ENCODE measurements at regions not wholly inside any gene's neighbourhood (a gene's known extent, or its start where the extent isn't known, plus 50 kb on each side); places are given as distances from the start of the nearest gene placed in this dataset.
"Not testable (repeated sequence)": the region's sequence is repeated elsewhere in the genome, so short reads cannot be mapped to it uniquely, and the experiment has no call there.

DNA sequence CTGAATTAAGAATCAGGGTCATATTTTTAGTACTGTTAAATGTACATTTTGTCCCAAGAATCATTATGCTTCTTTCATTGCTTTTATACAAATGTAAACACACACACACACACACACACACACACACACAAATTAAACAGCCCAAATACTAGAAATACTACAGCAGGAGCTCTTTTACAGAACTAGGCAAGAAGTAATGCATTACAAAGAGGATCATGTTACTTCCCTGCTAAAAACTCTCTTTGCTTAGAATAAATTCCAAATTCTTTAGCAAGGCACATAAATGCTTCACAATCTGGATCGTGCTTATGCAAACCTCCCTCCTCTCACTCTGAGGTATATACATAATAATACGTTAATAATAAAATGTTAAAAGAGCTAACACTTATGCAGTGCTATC, 720.4 kb upstream of the ADGRL4 start:
- DNase-seq (ENCODE audit: low read depth, low spot score), result no peak

DNA sequence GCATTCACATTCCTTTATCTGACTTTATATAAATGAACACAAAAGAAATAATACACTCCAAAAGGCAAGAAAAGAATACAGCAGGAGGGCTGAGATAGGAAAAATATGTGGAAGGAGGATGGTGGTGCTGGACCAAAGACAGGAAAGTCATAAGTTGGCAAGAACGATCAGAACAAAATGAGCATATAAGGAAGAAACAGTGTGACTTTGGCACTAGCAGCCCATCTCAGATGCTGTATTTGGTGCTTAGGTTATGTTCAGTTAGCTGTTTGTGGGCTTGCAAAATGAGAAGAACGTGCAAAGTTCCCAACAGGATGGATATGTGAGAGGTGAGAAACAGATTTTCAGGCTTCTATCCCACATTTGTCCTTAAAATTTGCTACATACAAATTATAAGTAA, 719.8 kb upstream of the ADGRL4 start:
- no peak for DNase-seq (ENCODE audit: low read depth, low spot score)

DNA sequence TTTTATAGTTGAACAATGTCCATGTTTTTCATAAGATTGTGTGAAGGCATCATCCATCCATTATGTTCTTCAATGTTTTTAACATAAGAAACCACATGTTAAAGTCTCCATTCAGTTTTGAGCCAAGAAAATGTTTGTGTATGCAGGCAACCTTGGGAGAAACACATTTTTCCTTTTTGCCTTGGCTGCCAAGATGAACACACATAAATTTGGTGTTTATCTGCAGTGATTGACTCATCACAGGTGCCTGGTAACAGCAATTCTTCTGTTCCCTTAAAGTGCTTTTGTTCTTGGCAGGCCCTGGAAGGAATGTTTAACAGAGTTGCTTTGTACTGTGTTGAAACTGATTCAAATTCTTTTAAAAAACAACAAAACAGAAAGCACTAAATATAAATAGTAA, 709.9 kb upstream of the ADGRL4 start:
- no peak for DNase-seq (ENCODE audit: low read depth, low spot score)

DNA sequence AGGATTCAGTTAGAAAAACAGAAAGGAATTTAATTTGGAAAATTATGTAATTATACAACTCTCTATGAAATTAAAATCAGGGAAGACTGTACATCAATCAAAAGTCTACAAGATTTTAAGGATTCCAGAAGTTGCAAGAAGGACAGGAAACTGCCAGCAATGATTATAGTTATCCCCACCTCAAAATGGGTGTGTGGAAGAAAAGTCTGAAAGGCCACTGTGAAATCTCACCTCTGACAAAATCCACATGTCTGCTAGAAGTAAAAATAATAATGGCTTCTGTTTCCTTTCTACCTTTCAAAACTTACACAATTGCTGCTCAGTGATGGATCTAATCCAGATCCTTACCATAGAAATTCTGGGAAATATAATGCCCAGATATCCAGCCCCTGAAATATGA, 708.1 kb upstream of the ADGRL4 start:
- no peak for DNase-seq (ENCODE audit: low read depth, low spot score)

DNA sequence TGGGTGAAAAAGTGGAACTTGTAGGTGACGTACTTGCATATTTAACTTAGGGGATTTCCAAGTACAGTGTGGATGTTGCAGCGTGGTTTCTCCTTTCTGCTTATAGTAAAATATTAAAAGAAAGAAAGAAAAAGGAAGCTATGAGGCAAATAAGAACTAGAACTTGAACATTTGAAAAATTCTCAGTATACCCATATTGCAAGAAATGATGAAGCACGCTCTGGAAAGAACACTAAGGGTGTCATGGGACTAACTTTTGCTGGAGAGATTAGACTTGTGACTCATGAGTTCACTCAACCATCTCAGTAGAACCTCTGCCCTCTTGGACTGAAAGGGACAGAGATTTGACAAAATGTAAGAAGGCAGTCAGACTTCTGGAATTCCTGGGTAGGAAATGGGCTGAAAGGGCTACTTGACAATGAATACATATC, 704.5 kb upstream of the ADGRL4 start:
- no peak for DNase-seq (ENCODE audit: low read depth, low spot score)

DNA sequence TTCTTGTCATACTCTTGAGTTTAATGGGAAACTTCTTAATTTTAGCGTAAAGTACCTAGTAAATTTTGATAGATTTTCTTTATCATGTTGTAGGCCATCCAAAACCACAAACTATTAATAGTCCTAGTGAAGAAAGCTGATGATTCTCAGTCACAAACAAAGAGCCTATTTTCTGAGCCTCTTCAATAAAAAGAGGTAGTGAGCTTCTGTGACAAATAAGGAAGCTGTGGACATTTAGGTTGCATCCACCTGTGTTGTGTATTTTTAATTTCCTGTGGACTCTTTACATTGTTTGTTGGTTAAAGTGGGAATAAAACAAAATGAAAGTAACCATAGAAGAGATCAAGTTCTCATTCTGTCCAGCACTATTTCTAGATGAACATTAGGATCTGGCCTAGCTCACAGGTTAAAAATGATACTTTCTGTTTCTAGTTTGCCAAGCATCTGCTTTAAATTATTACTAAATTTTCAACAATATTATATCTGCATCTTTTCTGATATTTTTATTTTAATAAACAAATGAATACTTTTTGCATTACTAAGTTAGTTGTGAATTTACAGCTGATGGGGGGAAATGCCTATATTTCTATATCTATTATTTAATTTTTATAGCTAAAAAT, 702.2 kb upstream of the ADGRL4 start:
- DNase-seq (ENCODE audit: low read depth, low spot score), result no peak

DNA sequence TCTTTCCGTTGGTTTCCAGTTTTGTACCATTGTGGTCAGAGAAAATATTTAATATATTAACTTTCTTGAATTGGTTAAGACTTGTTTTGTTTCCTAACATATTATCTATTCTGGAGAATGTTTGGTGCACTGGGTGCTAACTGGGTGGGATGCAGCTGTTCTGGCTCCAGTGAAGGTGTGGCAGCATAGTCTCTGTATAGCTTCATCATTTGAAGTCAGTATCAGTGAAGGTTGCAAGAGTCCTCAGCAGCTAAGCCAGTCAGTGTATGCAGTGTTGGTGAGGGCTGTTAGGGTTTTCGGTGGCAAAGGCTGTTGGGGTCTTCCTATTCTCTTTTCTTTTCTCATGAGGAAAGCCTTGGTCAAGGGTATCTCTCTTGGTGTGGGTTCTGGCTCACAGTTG, 698.7 kb upstream of the ADGRL4 start:
- no peak for DNase-seq (ENCODE audit: low read depth, low spot score)

DNA sequence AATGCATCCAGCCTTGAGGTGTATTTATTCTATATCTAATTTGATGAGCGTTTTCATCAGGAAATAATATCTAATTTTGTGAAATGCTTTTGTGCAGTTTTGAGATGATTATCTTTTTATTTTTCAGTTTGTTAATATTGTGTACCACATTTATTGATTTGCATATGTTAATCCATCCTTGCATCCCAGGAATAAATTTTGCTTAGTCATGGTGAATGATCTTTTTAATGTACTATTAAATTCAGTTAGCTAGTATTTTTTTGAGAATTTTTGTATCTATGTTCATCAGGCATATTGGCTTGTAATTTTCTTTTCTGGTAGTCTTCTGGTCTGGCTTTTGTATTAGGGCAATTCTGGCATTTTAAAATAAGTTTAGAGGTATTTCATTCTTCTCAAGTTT, 697.5 kb upstream of the ADGRL4 start:
- DNase-seq (ENCODE audit: low read depth, low spot score), result no peak

DNA sequence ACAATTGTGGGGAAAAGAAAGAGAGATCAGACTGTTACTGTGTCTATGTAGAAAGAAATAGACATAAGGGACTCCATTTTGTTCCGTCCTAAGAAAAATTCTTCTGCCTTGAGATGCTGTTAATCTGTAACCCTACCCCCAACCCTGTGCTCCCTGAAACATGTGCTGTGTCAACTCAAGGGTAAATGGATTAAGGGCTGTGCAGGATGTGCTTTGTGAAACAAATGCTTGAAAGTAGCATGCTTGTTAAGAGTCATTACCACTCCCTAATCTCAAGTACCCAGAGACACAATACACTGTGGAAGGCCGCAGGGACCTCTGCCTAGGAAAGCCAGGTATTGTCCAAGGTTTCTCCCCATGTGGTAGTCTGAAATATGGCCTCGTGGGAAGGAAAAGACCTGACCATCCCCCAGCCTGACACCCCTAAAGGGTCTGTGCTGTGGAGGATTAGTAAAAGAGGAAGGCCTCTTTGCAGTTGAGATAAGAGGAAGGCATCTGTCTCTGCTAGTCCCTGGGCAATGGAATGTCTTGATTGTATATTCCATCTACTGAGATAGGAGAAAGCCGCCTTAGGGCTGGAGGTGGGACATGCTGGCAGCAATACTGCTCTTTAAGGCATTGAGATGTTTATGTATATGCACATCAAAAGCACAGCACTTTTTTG, 695.9 kb upstream of the ADGRL4 start:
- not testable (repeated sequence) for DNase-seq (ENCODE audit: low read depth, low spot score)

DNA sequence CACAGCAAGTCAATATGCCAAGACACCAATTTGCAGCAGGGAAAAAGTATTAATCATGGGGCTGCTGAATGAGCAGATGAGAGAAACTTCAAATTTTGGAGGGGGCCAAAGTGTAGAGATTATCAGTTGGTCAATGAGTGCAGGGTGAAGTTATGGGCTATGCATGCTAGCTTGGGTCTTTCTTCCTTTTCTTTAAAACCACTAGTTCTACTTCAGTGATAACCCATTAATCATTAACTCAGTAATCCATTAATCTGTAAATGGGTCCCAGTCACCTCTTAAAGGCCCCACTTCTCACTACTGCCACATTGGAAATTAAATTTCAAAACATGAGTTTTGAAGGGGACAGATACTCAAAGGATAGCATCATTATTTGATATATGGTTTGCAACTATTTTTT, 688.6 kb upstream of the ADGRL4 start:
- no peak for DNase-seq (ENCODE audit: low read depth, low spot score)

DNA sequence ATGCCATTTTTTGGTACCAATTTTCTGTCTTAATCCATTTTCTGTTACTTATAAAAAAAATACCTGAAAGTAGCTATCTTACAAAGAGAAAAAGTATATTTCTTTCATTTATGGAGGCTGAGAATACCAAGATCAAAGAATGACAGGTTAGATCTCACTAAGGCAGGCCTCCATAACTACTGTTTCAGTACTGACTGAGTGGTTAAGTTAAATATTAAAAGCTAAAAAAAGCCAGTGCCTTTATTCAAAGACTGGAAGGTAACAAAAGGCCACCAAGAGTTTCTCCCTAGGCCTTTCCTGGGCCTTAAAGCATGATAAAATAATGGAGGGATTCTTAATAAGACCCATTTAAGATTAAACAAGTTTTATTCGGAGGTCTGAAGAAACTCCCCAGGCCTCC, 687.7 kb upstream of the ADGRL4 start:
- DNase-seq (ENCODE audit: low read depth, low spot score), result no peak

DNA sequence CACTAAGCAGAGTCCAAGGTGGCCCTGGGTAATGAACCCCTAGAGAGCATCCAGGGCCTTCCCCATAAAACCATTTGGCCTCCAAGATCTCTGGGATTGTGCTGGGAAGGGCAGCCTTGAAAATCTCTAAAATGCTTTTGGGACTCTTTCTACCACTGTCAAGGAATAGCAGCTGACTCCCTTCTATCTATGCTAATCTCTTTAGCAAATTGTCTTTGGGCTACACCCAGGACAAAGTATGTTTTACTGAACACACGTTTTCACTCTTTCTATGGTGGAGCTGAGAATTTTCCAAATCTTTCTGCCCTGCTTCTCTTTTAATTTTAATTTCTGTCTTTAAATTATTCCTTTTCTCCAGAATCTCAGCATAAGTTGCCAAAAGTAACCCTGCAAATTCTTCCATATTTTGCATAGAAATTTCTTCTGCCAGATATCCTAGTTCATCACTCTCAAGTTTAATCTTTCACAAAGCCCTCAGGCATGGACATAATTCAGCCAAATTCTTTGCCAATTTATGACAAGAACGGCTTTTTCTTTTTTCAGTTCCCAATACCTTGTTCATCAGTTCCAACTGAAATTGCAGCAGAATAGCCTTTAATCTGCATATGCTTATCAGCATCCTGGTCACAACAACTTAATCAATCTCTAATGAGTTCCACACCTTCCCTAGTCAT, 687.0 kb upstream of the ADGRL4 start:
- no peak for DNase-seq (ENCODE audit: low read depth, low spot score)

DNA sequence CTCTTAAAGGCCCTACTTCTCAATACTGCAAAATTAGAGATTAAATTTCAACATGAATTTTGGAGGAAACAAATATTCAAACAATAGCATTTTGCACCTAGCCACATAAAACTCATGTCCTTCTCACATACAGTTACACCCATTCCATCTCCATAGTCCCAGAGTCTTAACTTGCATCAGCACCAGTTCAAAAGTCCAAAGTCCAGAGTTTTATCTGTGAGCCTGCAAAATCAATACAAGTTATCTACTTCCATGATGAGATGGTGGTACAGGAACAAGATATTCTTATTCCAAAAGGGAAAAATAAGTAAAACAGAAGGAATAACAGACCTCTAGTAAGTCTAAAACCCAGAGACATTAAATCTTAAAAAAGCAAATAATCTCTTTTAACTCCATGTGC, 686.0 kb upstream of the ADGRL4 start:
- DNase-seq (ENCODE audit: low read depth, low spot score), result no peak

DNA sequence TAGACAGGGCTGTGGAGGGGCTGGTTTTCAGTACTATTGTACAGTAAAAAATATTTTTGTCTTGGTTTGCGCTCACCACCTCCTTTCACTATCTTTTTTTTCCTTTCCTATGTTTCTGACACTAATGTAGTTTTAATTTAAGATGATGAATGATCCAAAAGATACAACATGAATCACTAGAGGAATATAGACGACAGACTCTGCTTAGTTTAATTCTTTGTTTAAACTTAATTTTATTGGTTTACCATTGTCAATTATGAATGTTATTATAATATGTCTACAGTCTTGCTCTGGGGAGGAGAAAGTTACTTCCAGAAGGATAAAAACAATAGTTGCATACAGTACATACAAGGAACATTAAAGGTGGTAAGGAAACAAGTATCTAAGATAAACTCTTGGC, 682.4 kb upstream of the ADGRL4 start:
- DNase-seq (ENCODE audit: low read depth, low spot score), result no peak

DNA sequence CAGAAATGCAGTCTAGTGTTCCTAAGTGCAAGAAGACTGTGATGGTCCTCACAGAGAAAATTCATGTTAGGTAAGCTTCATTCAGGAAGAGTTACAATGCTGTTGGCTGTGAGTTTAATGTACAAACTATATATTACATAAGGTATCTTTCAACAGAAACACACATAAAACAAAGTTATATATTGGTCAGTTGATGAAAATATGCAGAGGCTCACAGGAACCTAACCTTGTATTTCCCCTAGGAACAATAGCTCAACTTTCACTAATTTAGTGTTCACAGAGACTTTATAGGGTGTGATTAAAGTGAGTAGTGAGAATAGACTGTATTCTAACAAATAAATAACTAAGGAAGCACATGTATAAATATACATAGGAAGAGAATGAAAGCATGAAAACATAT, 676.9 kb upstream of the ADGRL4 start:
- no peak for DNase-seq (ENCODE audit: low read depth, low spot score)

DNA sequence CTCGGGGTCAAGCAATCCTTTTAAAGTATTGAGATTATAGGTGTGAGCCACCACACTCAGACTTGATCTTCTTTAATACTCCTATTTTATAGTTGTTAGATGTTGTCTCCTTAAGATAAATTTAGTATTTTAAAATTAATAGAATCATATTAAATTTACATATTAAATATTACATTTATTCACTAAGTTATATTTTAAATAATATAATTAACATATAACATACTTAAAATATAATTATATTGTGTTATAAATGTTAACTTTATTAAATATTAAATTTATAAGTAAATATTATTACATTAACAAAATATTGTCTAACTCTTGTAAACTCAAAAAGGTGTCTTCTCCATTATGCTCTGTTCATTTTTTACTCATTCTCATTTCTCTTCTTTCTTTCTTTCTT, 675.9 kb upstream of the ADGRL4 start:
- no peak for DNase-seq (ENCODE audit: low read depth, low spot score)

DNA sequence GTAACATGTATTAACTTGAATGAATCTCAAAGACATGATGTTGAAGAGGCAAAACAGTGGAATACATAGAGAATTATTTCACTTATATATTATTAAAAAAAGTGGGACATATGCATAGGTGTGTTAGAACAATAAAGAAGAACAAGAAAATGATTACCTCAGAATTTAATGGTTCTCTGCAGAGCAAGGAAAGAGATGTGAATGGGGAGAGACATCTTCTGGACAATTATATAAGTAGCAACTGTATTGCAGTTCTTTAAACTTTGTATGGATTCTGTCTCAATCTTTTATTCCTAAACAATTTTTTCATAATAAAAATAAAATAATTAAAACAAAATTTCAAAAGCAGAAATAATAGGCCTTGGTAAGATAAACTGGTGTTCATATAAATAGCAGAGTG, 674.9 kb upstream of the ADGRL4 start:
- DNase-seq (ENCODE audit: low read depth, low spot score), result no peak

DNA sequence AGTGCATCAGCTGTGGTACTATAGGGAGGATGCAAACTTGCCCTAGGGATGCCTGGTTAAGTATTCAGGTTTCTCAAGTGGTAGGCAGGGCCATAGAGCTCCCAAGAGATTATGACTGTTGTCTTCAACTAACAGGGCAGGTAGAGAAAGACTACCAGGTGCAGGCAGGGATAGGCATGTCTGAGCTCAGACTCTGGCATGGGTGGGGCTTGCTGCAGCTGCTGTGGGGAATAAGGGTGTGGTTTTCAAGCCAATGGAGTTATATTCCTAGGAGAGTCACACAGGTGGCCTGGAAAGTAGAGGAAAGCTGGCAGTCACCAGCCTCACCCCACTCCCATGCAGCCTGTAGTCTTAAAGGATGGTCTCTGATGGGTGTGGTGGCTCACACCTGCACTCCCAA, 673.4 kb upstream of the ADGRL4 start:
- no peak for DNase-seq (ENCODE audit: low read depth, low spot score)

DNA sequence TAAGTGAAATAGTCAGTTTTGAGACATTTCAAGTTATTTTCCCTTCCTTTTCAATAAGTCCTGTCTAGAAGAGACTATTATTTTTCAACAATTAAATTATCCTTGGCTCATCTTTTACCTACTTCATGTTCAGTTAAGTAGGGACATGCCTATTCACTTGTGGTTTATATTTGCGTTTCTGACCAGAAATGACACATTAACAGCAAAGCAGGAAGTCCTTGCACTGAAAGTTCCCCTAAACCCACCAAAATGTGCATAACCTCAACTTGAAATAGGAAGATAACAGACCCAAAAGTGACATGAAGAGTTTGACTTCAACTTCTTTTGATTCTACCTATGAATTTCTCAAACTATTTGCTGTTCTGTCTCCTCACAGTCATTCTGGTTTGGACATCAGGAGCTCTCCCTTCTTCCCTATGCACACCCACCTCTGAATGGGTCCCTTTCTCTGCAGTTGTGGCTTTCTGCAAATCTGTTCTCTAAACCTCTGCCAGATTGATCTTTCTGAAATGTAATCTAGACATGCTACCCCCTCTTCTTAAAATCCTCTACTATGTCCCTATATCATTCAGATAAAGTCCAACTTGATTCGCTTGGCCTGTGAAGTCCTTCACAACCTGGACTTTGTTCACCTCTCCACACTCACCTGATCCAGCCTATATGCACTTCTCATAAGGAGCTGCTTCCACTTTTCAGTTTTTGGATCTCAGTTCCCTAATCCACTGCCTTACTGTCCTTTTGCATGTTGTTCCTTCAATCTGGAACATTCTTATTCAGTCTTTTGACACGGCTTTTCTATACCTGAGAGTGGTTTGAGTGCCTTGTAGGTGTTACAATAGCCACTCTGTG, 661.5 kb upstream of the ADGRL4 start:
- no peak for DNase-seq (ENCODE audit: low read depth, low spot score)

DNA sequence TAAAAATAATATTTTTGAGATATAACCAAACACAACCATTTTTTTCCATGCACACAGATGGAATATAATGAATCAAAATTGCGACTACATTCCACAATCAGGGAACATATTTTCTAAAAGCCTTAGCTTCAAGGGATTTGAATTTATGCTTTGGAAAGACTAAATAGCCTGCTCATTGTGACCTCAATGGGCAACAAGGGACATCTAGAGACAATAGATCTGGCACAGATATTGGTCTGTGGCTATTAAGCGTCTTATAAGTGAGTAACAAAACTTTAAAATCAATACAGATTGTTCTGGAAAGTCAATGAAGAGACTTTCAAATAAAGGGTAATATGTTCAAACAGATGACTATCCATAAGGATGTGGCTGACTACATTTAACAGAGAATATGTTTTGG, 660.6 kb upstream of the ADGRL4 start:
- no peak for DNase-seq (ENCODE audit: low read depth, low spot score)

DNA sequence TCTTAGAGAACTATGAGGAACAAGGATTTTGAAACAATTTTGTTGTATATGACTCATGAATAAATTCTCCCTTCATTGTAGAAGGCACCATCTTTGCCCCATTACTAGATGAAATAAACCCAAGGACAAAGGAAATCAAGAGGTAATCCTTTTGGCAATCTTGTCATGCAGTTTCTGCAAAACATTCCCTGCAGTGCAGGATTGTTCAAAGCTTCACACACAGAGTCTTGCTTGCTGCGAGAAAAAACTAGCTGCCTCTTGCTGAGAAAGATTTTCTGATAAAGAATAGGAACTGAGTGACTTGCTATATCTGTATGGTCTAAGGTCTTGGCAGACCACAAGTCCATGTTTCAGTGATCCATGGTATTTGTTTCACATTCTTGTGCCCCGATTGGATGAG, 657.4 kb upstream of the ADGRL4 start:
- DNase-seq (ENCODE audit: low read depth, low spot score), result no peak

DNA sequence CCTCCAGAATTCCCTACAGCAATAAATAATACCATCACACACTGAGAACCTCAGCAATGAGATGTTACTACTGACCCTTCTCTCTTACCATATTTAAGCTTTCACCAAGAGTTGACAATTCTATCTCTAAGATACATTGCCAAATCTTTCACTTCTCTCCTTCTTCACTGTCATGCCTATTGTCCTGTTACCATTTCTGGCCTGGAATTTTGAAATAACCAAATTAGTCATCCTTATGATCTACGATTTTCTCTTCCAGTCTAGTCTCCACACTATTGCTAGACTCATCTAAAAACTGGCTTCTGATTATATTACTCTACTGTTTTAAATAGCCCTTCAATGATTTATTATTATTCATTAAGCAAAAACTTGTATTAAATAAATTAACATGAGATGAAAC, 656.1 kb upstream of the ADGRL4 start:
- DNase-seq (ENCODE audit: low read depth, low spot score), result no peak
